Non-pigmented ciliary epithelial cell (primary cell): ENCODE measurements at regions not wholly inside any gene's neighbourhood (a gene's known extent, or its start where the extent isn't known, plus 50 kb on each side); places are given as distances from the start of the nearest gene placed in this dataset.

Source experiments
- DNase-seq: peaks from one replicate; pipeline ENCODE4 v3.0.0-alpha.2; 2010; ENCODE audit warnings: low read depth

DNA sequence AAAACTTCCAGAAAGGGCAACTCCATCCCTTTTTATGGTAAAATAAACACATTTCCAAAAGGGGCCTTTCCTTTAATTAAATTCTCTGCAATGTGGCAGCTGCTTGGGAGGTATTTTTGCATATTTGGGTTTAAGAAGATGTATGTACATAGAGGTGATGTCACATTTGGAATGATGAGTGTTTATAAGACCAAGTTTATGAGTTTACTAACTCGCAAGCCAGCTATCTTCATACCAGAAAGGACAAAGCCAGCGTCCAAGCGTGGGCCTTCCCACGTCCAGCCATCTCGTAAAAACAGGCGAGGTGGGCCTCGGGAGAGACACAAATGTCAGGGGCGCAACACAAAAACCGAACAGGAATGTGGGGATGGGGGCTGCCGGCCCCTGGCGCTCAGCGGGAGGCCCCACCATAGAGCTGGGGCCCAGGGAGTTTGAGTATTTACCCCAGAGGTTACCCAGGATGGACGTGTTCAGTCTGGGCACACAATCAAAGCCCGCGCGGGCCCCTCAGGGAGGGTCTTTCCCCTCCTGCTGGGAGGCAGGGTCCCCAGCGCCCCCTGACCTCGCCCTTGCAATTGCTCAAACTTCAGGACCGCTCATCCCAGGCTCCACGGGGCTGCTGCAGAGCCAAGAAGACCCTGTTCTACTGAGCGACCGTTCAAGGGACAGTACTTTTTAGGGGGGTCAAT, 137.3 kb downstream of the TWIST2 start:
- no peak for DNase-seq

DNA sequence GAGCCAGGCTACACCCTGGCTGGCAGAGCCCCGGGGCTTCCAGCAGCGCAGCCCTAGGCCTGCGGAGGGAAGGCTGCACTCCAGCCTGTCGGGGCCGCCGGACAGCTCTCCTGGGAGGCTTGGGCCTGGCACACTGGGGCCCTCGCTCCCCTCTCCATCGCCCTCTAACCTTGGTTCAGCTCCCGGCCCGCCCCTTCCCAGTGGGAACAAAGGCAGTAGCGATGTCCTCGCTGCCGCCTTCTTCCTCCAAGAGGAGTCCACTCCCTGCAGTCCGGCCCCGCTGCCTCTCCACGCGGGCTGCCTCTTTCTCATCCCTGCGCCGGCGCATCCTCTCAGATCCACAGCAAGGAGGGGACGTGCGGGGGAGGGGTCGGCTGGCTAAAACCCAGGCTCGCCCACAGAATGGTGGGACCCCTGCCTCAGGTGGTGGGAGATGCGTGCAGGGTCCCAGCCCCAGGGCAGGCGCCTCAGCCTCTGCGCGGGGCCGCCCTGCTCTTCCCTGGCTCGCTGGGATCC, 138.1 kb downstream of the TWIST2 start:
- no peak for DNase-seq

DNA sequence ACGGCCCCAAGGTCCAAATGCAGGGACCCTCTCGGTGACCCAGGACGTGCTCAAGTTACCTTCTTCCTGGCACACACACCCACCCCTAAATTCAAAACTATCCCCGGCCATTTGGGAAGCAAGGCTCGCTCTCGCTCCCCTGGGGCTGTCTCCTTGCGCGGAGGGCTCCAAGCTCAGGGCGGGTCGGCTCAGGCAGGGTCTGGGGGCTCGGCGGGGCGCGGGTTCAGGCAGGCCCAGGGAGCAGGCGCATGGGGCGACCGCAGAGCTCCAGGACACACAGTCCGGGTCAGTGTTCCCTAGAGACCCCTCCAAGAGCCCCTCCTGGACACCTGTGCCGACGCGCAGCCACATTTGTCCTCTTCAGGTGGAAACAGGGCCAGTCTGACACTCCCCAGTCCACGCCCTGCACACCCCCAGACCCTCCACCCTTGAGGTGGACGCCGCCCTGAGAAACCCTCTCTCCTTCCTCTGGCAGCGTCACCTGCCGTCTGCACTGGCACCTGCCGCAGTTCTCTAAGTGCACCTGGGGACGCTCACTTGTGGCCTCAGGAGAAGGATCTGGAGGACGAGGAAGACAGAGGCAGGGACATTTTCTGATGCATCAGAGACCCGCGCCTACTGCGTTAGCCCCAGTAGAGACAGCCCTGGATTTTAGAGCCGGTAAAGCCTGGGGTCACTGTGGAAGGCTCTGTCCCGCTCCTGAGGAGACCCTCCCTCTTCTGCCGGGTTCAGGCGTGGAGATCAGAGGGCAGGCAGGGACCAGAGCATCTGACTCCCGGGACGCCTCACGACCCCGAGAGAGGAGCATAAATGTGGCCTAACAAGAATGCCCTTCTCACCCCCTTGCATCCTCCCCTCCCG, 138.8 kb downstream of the TWIST2 start:
- no peak for DNase-seq

- DNase-seq, result no peak
These were observed 139.6 kb downstream of the TWIST2 start for GRCh38 chr2:238987352-238987981.

DNA sequence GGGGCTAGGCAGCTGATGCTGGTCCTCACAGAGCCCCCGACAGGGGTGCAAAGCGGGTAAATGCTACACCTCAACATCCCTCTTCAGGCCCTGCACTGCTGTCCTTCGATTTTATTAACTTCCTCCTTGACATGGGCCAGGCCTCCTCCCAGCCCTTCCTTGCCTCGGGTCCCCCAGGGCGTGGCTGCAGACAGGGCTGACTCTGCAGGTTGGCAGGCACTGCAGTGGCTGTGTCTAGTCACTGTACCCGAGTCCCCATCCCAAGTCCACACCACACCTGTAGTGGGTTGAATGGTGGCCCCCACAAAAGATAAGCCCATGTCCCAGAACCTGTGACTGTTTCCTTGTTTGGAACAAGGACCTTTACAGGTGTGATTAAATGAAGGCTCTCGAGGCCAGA, 140.2 kb downstream of the TWIST2 start:
- no peak for DNase-seq

DNA sequence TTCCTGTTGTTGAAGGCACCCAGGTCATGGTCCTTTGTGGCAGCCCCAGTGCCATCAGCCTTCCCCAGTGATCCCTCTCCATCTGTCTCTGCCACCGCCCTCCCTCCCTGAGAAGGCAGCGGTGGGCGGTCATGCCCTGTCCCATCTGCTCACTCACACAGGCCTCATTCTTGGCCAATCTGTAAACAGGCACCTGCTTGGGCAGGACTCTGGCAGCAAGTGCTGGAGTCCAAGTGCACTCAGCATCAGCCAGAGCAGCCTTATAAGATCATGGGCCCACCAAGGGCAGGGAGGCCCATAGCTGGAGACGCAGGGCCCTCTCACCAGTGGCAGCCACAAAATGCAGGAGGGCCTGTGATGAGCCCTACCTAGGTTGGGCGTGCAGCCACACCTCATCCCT, 140.9 kb downstream of the TWIST2 start:
- no peak for DNase-seq

- DNase-seq, result no peak
These were observed 141.6 kb downstream of the TWIST2 start for GRCh38 chr2:238989484-238989883.

GRCh38 chr2:238994432-238994831, 146.5 kb downstream of the TWIST2 start:
- no peak for DNase-seq

GRCh38 chr2:238994876-238995275, 147.0 kb downstream of the TWIST2 start:
- no peak for DNase-seq

DNA sequence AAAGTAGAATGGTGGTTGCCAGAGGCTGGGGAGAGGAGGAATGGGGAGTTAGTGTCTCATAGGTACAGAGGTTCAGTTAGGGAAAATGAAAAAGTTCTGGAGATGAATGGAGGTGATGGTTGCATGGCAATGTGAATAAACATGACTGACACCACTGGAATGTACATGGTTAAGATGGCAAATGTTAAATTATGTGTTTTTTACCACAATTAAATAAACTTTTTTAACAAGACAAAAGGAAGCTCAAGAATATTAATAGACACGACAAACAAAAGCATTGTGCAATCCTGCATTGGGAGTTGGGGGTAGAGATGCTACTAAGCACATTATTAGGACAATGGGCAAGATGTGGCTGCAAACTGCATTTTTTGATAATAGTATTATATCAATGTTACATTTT, 147.7 kb downstream of the TWIST2 start:
- DNase-seq, result no peak

GRCh38 chr2:238996331-238997136, 148.6 kb downstream of the TWIST2 start:
- DNase-seq, result no peak

GRCh38 chr2:238997137-238997390, 149.2 kb downstream of the TWIST2 start:
- DNase-seq, result no peak

DNA sequence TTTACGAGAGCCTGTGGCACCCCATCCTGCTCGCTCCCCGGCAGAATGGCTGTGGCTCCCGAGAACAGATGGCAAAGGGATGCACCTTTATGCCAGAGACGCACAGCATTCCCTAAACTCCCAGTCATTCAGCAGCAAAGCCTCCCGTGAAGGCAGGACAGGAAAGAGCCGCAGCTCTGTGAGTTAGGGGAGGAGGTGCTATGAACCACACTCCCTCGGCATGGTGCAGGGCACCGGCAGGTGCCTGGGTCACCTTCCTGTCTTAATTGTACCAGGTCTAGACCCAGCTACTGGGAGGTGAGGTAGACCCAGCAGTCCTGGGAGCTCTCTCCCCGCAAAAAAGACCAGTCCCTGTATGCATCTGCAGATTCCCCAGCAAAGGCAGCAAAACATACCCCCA, 149.8 kb downstream of the TWIST2 start:
- DNase-seq, result no peak
